H9 (cell line): ENCODE measurements at regions not wholly inside any gene's neighbourhood (a gene's known extent, or its start where the extent isn't known, plus 50 kb on each side); places are given as distances from the start of the nearest gene placed in this dataset.

Experiments
- DNase-seq: peaks from one replicate; pipeline ENCODE4 v3.0.0-alpha.2; 2017
- H2AFZ ChIP-seq: one replicate; pipeline ENCODE4 v1.6.1; 2013; ENCODE audit warnings: mild to moderate bottlenecking, low read length, control low read depth, moderate library complexity
- H2AK5ac ChIP-seq: 2 replicates; pipeline ENCODE4 v1.6.1; 2013; ENCODE audit warnings: low read length, control low read depth, mixed read lengths; ENCODE audit not compliant: insufficient read length
- H2BK120ac ChIP-seq: one replicate; pipeline ENCODE4 v1.6.1; 2013; ENCODE audit warnings: low read depth, mild to moderate bottlenecking, low read length, control low read depth, inconsistent platforms; ENCODE audit not compliant: poor library complexity, severe bottlenecking
- H2BK12ac ChIP-seq: 2 replicates; pipeline ENCODE4 v1.6.1; 2013; ENCODE audit warnings: low read length, control low read depth, mixed read lengths, low read depth; ENCODE audit not compliant: insufficient read length
- H2BK15ac ChIP-seq: 2 replicates; pipeline ENCODE4 v1.6.1; 2013; ENCODE audit warnings: low read depth, low read length, control low read depth
- H2BK20ac ChIP-seq: one replicate; pipeline ENCODE4 v1.6.1; 2013; ENCODE audit warnings: low read depth, mild to moderate bottlenecking, low read length, control low read depth, inconsistent platforms; ENCODE audit not compliant: poor library complexity, severe bottlenecking
- H2BK5ac ChIP-seq: 2 replicates; pipeline ENCODE4 v1.6.1; 2013; ENCODE audit warnings: low read length, control low read depth, mixed read lengths; ENCODE audit not compliant: insufficient read length
- H3K14ac ChIP-seq: 2 replicates; pipeline ENCODE4 v1.6.1; 2013; ENCODE audit warnings: low read length, control low read depth; ENCODE audit not compliant: insufficient read depth
- H3K18ac ChIP-seq: 2 replicates; pipeline ENCODE4 v1.6.1; 2013; ENCODE audit warnings: low read depth, mild to moderate bottlenecking, mixed read lengths, low read length, control low read depth; ENCODE audit not compliant: insufficient read length
- H3K23ac ChIP-seq: 2 replicates; pipeline ENCODE4 v1.6.1; 2013; ENCODE audit warnings: low read length, control low read depth, mixed read lengths, low read depth; ENCODE audit not compliant: insufficient read length
- H3K23me2 ChIP-seq: 2 replicates; pipeline ENCODE4 v1.6.1; 2013; ENCODE audit warnings: low read depth, mild to moderate bottlenecking, mixed read lengths, low read length, control low read depth; ENCODE audit not compliant: insufficient read length, poor library complexity, severe bottlenecking
- H3K27ac ChIP-seq: 2 replicates; pipeline ENCODE4 v1.5.1; 2013; ENCODE audit warnings: low read length, control low read depth, mixed read lengths, low read depth; ENCODE audit not compliant: insufficient read length
- H3K27me3 ChIP-seq: 2 replicates; pipeline ENCODE4 v1.6.1; 2013; ENCODE audit warnings: low read length, control low read depth, inconsistent platforms; ENCODE audit not compliant: insufficient read depth
- H3K4ac ChIP-seq: 2 replicates; pipeline ENCODE4 v1.6.1; 2013; ENCODE audit warnings: low read depth, mild to moderate bottlenecking, control low read depth, inconsistent platforms, low read length, moderate library complexity
- H3K4me1 ChIP-seq: 2 replicates; pipeline ENCODE4 v1.6.1; 2013; ENCODE audit warnings: low read length, control low read depth, inconsistent platforms; ENCODE audit not compliant: insufficient read depth
- H3K4me2 ChIP-seq: 2 replicates; pipeline ENCODE4 v1.6.1; 2013; ENCODE audit warnings: low read length, control low read depth, mixed read lengths; ENCODE audit not compliant: insufficient read length, insufficient read depth
- H3K56ac ChIP-seq: 2 replicates; pipeline ENCODE4 v1.6.1; 2013; ENCODE audit warnings: low read depth, mild to moderate bottlenecking, mixed read lengths, low read length, control low read depth; ENCODE audit not compliant: insufficient read length
- H3K79me1 ChIP-seq: 2 replicates; pipeline ENCODE4 v1.6.1; 2013; ENCODE audit warnings: low read depth, mild to moderate bottlenecking, moderate library complexity, low read length, control low read depth, inconsistent platforms; ENCODE audit not compliant: insufficient read depth, poor library complexity, severe bottlenecking
- H3K79me2 ChIP-seq: 2 replicates; pipeline ENCODE4 v1.6.1; 2013; ENCODE audit warnings: low read length, control low read depth, inconsistent platforms; ENCODE audit not compliant: insufficient read depth
- H3K9ac ChIP-seq: 2 replicates; pipeline ENCODE4 v1.6.1; 2013; ENCODE audit warnings: low read length, control low read depth, mixed read lengths; ENCODE audit not compliant: insufficient read length; ENCODE audit errors: extremely low read depth
- H3K9me3 ChIP-seq: one replicate; pipeline ENCODE4 v1.6.1; 2013; ENCODE audit warnings: low read depth, low read length, inconsistent platforms; ENCODE audit not compliant: control insufficient read depth
- H3T11ph ChIP-seq: one replicate; pipeline ENCODE4 v1.6.1; 2013; ENCODE audit warnings: mild to moderate bottlenecking, low read length, control low read depth, inconsistent platforms
- H4K20me1 ChIP-seq: one replicate; pipeline ENCODE4 v1.6.1; 2013; ENCODE audit not compliant: control insufficient read depth, insufficient read length, insufficient read depth
- H4K5ac ChIP-seq: 2 replicates; pipeline ENCODE4 v1.6.1; 2013; ENCODE audit warnings: low read depth, mild to moderate bottlenecking, mixed read lengths, low read length, control low read depth; ENCODE audit not compliant: insufficient read length
- H4K8ac ChIP-seq: replicated peaks from 2 replicates; pipeline ENCODE4 v1.6.1; 2013; ENCODE audit warnings: low read length, control low read depth, mixed read lengths, low read depth; ENCODE audit not compliant: insufficient read length
- H4K91ac ChIP-seq: 2 replicates; pipeline ENCODE4 v1.6.1; 2013; ENCODE audit warnings: low read depth, mild to moderate bottlenecking, moderate library complexity, mixed read lengths, low read length, control low read depth; ENCODE audit not compliant: insufficient read length
- H3K27ac Mint-ChIP-seq, 3 experiments: 2 replicates in 2 of 3; 3 replicates in 1 of 3; pipeline ENCODE4 v1.8.0; 2020 to 2021; ENCODE audit warnings: mixed read lengths in 3 of 3, mild to moderate bottlenecking in 1 of 3, moderate library complexity in 1 of 3
- H3K27me3 Mint-ChIP-seq: 2 replicates; pipeline ENCODE4 v1.8.0; 2021; ENCODE audit warnings: low read depth, mild to moderate bottlenecking, moderate library complexity, mixed read lengths
- H3K36me3 Mint-ChIP-seq, 3 experiments: 2 replicates in 2 of 3; 3 replicates in 1 of 3; pipeline ENCODE4 v1.8.0; 2020 to 2021; ENCODE audit warnings: low read depth in 3 of 3, mixed read lengths in 3 of 3; ENCODE audit not compliant: insufficient read depth in 1 of 3
- H3K4me1 Mint-ChIP-seq, 2 experiments: 2 replicates each; pipeline ENCODE4 v1.8.0; 2020; ENCODE audit warnings: mixed read lengths in 2 of 2
- H3K4me3 Mint-ChIP-seq, 2 experiments: 2 replicates in 1 of 2; 3 replicates in 1 of 2; pipeline ENCODE4 v1.8.0; 2020 to 2021; ENCODE audit warnings: mild to moderate bottlenecking in 2 of 2, mixed read lengths in 2 of 2, moderate library complexity in 1 of 2
- H3K9me3 Mint-ChIP-seq, 2 experiments: 2 replicates in 1 of 2; 3 replicates in 1 of 2; pipeline ENCODE4 v1.8.0; 2020; ENCODE audit warnings: mild to moderate bottlenecking in 2 of 2, mixed read lengths in 2 of 2, moderate library complexity in 1 of 2
- TF ChIP-seq, protein P1 (sequence below): fragments of 200-600 bp; sonication (generic); conservative IDR thresholded peaks from 3 replicates; pipeline ENCODE4 v1.8.0; 2021; ENCODE audit warnings: antibody characterized with exemption, mild to moderate bottlenecking

DNA sequence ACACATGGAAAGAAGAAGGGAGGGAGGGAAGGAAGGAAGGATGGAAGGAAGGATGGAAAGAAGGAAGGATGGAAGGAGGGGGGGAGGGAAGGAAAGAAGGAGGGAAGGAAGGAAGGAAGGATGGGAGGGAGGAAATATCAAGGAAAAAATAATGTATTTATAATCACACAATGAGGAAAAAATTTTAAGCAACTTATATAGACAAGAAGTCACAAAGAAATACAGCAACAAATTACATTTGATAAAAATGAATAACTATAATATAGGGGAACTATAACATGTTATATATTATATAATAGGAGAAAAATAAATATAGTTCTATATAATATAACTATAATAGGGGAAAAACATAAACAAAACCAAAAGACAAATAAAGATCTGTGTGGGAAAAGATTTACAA lies 441.8 kb downstream of the LRATD1 start:
- no peak overlapping the region for H3K14ac ChIP-seq
- no peak overlapping the region for H4K91ac ChIP-seq
- Mint-ChIP-seq H3K36me3 (no peaks in the 10 kb centered on the region), H3K9me3 (peaks cover 0 to 2% of the 10 kb centered on the region in 2 experiments; a peak in 1 of 5 replicates), H3K4me3 (no peak overlapping the region), H3K27me3 (peaks cover under 1% of the 10 kb centered on the region; the same call in 1 of the 2 replicates), H3K27ac (no peak overlapping the region), H3K4me1 (peaks cover 13 to 15% of the 10 kb centered on the region in 2 experiments)
- no peak overlapping the region for H3K27ac ChIP-seq
- H2BK12ac ChIP-seq = no peak overlapping the region
- no peak overlapping the region for H3T11ph ChIP-seq
- H3K4ac ChIP-seq = no peak overlapping the region
- no peaks in the 10 kb centered on the region for H3K79me2 ChIP-seq
- H3K23ac ChIP-seq = no peak overlapping the region
- H4K20me1 ChIP-seq = no peaks in the 10 kb centered on the region
- no peak overlapping the region for H2AK5ac ChIP-seq
- DNase-seq = no peak
- H3K4me1 ChIP-seq = no peaks in the 10 kb centered on the region
- no peaks in the 10 kb centered on the region for H3K23me2 ChIP-seq
- no peak overlapping the region for H2AFZ ChIP-seq
- H3K9ac ChIP-seq = no peak overlapping the region
- no peaks in the 10 kb centered on the region for H3K27me3 ChIP-seq
- no peak overlapping the region for H3K4me2 ChIP-seq
- TF ChIP-seq, protein P1, sequence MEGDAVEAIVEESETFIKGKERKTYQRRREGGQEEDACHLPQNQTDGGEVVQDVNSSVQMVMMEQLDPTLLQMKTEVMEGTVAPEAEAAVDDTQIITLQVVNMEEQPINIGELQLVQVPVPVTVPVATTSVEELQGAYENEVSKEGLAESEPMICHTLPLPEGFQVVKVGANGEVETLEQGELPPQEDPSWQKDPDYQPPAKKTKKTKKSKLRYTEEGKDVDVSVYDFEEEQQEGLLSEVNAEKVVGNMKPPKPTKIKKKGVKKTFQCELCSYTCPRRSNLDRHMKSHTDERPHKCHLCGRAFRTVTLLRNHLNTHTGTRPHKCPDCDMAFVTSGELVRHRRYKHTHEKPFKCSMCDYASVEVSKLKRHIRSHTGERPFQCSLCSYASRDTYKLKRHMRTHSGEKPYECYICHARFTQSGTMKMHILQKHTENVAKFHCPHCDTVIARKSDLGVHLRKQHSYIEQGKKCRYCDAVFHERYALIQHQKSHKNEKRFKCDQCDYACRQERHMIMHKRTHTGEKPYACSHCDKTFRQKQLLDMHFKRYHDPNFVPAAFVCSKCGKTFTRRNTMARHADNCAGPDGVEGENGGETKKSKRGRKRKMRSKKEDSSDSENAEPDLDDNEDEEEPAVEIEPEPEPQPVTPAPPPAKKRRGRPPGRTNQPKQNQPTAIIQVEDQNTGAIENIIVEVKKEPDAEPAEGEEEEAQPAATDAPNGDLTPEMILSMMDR = no peak
- H4K5ac ChIP-seq = no peak overlapping the region
- no peak overlapping the region for H2BK5ac ChIP-seq
- H3K56ac ChIP-seq = no peak overlapping the region
- no peak overlapping the region for H2BK120ac ChIP-seq
- no peak overlapping the region for H2BK20ac ChIP-seq
- no peak overlapping the region for H4K8ac ChIP-seq
- no peak overlapping the region for H2BK15ac ChIP-seq
- no peak overlapping the region for H3K18ac ChIP-seq
- H3K79me1 ChIP-seq = no peaks in the 10 kb centered on the region
- no peaks in the 10 kb centered on the region for H3K9me3 ChIP-seq
